GM19328 (cell line): ENCODE measurements at regions not wholly inside any gene's neighbourhood (a gene's known extent, or its start where the extent isn't known, plus 50 kb on each side); places are given as distances from the start of the nearest gene placed in this dataset.

Source experiments
- ATAC-seq: cut with Tn5 transposase; IDR thresholded peaks from one replicate; pipeline ENCODE4 v1.9.1; 2021; ENCODE audit warnings: mild to moderate bottlenecking, moderate library complexity; ENCODE audit not compliant: unreplicated experiment

DNA sequence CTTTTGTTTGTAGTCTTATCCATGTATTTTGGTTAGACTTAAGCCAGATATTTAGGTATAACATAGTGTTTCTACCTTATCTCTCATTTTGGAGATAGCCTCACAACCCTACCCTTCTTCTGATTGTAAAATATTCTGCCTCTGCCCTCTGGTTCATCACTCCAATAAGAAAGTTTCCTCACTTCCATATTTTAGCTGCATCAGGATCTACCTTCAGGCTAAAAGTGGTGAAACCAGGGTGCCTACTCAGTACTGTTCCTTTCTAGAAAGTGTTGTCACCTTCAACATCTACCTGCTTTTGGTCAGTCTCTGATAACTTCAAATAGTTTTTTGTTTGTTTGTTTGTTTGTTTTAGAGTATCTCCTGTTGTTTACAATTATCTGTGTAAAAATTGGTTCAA lies 294.6 kb downstream of the ANXA1 start:
- no peak for ATAC-seq

DNA sequence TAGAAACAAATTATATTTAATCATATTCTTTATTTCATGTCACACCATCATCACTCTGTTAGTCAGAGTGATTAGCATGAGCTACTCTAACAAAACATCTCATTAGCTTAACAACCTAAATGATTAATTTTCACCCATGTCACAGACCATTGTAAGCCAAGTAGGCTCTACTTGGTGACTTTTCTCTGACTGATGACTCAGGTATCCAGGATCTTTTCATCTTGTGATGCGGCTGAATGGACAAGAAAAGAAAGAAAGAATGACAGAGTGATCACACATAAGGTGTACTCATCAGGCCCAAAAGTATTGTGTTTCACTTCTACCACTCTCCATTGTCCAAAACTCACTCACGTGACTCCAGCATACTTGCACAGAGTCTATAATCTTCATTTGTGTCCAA lies 299.3 kb downstream of the ANXA1 start:
- ATAC-seq: no peak

DNA sequence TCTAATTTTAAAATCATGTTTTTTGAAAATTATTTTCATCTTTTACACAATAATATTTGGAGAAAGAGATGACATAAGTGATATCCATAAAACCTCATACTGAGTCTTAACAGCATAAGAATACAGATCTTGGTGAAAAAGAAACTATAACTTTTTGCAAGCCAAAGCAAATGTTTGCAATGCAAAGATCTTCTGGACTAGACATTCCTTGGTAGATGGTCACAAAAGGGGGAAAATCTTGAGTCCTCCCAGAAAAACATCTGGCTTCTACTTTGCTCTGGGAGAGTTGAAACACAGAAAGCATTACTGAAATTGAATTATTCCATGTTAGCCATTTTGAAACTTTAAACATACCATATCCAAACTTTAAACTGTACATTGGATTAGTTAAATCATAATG lies 308.2 kb downstream of the ANXA1 start:
- no peak for ATAC-seq

DNA sequence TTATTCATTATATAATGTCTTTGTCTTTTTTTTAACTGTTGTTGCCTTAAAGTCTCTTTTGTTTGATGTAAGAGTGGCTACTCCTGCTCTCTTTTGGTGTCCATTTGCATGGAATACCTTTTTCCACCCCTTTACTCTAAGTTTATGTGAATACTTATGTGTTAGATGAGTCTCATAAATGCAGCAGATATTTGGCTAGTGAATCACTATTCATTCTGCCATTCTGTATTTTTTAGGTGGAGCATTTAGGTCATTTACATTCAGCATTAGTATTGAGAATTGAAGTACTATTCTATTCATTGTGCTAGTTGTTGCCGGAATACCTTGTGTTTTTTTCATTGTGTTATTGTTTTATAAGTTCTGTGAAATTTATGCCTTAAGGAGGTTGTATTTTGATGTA lies 317.1 kb downstream of the ANXA1 start:
- no peak for ATAC-seq

DNA sequence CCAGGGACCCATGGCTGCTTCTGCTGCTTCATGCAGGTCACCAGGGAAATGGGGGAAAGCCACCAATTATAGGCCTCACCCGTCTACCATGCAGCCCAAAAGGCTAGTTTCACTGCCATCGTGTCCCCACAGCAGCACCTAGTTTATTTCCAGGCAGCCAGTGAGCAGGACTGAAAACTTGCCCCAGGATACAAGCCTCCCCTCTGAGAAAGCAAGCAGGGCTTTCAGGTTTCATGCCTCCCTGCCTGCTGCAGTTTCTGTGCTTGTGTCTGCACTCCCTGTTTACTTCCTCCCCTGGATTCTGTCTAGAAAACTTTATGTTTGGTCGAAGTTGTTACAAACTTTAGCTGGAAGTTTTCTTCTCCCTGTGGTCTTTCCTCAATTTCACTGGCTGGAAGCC lies 319.1 kb downstream of the ANXA1 start:
- no peak for ATAC-seq

DNA sequence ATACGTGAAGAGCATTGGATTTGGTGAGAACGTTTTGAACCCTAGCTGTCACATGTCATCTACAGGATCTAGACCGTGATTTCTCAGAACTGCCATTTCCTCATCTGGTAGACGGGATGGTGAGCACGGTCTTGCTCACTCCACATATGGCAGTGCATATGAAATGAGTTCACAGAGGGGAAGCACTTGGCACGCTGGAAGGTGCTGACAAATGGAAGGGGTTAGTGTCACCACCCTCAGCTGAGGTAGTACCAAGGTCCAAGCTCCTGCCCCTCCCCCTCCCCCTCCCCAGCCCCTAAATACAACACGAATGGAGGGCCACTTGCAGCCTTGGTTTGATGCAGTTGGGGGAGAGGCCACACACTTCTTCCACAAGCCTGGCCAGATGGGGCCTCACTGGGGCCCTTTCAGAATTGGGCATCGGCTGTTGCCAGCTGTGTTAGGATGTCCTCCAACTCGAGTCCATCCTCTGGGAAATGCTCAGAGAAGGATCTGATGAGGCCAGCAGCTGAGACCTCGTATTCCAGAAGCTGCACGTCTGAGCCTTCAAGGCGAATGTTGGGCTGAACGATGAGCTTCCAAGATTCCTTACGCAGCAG lies 322.4 kb downstream of the ANXA1 start:
- ATAC-seq: no peak

DNA sequence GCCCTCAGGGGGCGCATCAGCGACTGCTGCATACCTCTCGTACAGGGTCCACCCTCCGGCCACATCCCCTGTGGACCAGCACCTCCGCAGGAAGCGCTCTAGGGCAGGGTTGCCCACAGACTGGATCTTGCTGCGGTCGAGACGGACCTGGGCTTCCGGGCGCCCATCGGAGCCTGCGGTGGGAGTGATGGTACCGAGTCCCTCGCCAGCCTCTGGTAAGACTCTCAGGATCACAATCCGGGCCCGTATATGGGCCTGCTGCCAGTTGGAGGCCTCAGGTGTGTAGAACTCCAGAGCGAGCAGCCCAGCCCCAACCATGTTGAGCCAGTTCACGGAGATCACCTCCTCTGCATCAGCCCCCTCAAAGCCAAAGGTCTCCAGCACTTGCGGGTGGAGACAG lies 323.0 kb downstream of the ANXA1 start:
- no peak for ATAC-seq

DNA sequence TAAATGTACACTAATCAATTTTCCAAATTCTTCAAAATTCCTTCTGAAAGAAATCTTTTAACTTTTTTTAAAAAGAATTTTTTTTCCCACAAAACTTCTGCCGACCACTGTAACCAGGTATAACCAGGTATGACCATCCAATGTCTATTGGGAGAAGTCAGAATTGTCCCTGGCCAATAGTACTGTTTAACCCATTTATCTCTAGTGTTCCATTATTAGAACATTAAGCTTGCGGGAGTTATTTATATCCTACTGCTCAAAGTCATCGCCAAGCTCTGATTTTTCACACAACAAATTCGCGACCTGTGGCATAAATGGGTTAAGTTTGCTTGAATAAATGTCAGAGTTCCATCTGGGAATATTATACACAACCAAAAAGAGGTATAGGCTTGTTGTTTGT lies 343.2 kb downstream of the ANXA1 start:
- no peak for ATAC-seq

DNA sequence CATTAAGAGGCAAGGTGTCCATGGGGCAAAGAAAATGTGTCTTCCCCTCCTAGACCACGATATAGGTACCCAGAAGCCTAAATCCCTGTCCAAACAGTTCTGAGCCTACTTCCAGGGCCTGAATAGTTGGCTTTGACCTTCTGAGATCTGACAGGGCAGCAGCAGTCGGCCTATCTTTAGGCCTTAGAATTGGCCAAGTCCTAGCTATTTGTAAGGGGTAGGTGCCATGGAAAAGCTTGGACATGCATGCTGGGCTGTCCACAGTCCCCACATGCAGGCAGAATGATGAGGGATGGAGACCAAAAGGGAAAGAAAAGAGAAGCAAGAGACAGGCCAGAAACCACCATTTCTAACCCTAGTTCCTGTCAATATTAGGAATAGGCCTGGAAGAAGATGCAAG lies 346.1 kb downstream of the ANXA1 start:
- ATAC-seq: no peak

DNA sequence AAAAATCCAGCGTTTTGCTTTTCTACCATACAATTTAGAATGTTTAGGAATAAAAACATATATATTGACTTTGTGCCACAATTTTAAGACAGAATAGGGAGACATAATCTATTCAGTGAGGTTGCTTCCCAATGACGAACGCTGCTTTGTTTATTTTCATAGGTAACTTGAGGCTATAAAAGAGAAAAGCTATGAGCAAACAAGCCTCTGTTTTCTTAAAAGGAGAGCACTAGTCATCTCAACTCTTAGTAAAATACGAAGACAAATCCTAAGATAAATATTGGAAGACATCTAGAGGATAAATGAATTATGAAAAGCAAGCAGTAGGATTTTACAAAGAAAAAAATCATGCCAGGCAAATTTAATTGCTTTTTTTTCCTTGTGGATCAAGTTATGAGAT lies 363.6 kb downstream of the ANXA1 start:
- no peak for ATAC-seq

DNA sequence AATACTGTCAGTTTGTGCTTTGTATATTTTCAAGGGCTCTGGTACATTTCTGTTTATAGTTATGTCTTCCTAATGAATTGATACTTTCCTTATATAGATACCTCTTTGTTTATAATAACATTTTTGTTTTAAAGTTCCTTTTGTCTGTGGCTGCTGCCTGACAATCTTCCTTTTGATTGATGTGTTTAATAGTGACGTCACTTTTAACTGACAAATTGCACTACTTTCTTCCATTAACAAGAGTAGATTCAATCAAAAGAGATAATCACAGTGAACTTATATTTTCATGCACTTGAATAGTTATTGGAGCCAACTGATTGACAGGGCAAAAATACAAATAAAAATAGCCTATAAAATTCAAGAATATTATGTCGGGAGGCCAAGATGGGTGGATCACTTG lies 371.7 kb downstream of the ANXA1 start:
- no peak for ATAC-seq

DNA sequence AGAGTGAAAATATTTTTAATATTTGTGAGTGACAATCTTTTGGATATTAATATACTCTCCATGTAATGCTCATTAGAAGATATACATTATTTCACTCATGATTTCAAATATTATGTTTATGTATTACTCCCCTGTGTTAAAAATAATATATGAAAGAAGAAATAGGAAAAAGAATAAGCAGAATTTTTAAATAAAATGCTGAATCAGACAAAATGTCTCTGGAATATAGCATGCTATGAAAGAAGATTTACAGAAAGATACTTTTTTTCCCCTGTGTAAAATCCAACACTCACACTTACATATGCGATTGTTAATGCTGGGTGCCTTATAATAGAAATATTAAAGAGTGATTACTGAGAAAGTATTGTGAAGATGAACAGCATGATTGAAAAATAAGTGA lies 373.7 kb downstream of the ANXA1 start:
- ATAC-seq: no peak

DNA sequence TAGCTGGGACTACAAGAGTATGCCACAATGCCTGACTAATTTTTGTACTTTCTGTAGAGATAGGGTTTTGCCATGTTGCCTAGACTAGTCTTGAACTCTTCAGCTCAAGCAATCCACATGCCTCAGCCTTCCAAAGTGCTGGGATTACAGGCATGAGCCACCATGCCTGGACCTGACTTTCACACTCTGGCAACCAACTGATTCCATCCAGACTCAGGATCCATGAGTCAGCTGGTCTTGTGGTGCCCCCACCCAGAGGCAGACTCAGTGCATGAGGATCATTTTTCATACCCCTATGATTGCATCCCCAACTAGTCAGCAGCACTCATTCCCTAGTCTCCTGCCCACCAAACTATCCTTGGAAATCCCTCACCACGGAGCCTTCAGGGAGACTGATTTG lies 375.9 kb downstream of the ANXA1 start:
- no peak for ATAC-seq

DNA sequence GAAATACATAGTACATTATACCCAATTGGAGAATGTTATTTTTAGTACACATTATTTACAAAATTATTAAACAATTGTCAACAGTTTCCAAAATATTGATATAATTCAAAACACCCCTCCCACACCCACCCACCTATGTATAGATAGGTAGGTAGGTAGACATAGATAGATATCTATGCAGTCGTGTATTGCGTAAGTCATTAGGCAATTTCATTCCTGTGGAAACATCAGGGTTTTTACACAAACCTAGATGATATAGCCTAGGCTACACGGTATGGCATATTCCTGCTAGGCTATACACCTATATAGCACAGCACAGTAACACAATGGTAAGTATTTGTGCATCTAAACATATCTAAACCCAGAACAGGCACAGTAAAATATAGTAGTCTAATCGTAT lies 377.3 kb downstream of the ANXA1 start:
- no peak for ATAC-seq

DNA sequence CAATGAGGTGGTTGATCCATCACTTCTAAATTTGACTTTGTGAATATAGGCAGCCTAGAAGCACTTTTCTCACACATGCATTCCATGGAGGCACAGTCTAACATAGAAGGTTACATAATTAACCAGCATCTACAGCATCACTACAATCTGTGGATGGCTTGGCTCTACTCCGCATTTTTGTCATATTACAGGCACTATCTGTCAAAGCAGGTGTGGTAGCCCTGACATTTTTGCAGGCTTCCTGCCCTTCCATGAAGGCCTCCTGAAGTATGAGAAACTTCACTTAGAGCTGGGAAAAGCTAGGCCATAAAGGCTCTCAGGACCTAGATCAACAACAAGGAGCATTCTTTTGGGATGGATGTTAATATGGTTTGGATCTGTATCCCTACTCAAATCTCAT lies 378.0 kb downstream of the ANXA1 start:
- ATAC-seq: no peak

DNA sequence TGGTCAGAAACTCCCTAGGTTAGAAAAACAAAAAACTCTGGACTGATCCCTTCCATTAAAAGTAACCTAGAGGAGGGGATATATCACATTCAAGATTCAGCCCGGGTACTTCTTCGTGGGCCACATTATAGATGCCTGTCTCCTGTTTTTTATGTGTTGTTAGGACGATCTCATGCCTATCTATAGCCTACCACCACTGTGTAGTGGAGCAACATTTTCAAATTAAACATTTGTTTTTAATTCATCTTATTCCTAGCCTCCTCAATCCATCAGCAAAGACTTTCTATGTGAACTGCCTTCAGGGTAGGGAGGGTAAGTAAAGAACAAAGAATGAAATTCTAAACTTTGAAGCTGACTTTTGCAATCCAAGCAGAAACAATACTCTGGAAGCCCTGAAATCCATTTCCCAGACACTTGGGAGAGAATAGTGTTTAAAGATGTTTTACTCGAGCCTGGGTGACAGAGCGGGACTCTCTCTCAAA lies 379.4 kb downstream of the ANXA1 start:
- no peak for ATAC-seq

DNA sequence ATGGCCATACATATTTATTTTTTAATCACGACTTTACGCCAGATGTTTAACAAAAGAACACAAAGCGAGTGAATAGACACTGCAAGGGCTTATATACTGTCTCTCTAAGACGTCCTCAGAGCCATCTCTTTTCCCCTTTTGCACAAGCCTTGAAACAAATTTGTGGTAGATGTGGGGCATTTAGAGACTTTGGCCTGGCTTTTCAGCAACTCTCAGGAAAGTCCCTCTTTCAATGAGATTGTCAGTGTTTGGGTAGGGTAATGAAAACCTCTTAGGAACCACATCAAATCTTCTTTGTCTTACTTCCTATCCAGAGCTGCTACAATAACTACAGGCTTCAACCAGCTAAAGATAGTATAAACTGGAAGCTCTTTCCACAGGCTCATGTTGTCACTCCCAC lies 380.0 kb downstream of the ANXA1 start:
- ATAC-seq: no peak

DNA sequence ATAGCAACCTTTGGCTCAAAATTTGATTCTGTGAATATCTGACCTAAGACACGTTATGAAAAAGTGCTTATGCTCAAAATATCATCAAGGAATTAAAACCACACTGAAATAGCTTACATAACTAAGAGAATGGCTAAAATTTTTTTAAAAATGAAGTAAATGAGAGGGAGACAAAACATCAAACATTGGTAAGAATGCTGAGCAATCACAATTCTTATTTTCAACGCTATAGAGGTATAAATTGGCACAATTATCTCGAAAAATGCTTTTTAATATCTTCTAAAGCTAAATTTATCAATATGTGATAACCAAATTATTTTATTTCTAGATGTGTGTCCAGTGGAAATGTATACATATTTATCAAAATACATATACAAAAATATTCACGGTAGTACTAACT lies 381.3 kb downstream of the ANXA1 start:
- ATAC-seq: no peak

DNA sequence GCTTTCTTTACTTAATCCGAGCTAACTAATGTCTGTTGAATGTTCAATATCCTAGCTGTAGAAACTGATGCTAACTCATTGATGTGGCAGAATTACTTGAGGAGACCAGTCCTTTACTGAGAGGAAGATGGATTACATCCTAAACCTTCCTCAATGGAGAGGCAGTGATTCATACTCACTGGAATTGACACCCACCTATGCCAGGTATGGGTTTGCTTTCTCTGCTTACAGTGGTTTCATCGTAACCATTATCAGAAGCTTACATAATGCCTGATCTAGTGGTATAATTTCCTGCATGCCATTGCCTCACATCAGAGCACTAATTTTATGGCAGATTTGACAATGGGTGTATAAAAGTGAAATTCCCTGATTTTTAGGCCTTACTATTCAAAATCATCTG lies 384.7 kb downstream of the ANXA1 start:
- no peak for ATAC-seq

DNA sequence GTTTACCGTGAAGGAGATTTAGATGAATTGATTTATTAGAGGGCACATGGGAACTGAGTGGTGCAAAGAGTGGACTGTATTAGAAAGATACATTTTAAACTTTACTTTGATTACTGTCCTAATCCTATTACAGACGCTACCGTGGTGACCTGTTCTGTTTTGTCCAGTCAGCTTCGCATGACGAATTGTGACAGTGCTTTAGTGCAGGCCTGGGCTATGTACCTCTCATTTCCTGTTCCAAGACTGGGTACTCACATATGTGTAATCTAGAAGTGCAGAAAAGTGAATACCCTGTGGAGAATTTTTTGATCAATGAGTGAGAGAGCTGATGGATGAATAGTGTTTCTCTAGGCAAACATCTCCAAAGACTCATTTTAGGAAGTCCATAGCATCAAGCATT lies 385.9 kb downstream of the ANXA1 start:
- no peak for ATAC-seq

DNA sequence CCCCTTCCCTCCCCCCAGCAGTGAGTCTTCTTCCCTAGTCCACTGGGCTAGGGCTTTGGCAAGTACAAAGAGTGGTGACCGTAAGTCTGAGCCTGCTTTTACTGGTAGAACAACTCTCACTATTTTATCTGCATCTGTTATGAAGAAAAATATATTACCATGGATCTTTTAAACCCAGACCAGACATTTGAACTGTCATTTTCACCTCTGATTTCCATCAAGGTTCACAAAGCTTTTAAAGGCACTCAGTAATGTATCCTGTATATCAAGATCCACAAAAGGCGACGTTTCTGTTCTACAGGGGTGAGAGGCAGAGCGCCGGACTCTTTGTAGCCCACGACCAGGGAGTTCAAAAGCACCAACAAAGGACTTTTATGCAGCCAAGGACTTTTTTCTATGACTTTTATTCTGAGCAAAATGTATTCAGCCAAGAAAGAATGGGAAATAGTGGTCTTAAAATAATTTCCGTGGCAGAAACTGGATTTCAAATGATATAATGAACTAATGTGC lies 388.3 kb downstream of the ANXA1 start:
- no peak for ATAC-seq

DNA sequence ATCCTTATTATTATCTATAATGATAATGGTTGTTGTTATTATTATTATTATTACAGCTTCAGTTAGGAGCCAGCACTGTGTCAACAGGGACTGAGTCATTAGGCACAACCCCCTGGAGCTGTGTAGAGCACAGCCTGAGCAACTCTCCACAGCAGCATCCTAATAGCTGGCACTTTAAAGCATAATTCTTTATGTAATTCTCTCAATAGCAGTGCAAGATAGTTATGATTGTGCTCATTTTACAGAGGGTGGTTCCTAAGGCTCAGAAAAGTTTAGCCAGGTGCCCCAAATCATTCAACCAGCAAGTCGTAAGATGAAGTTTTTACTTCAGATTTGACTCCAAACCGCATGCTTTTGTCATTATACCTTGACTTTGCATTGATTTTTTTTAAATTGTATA lies 390.3 kb downstream of the ANXA1 start:
- no peak for ATAC-seq

DNA sequence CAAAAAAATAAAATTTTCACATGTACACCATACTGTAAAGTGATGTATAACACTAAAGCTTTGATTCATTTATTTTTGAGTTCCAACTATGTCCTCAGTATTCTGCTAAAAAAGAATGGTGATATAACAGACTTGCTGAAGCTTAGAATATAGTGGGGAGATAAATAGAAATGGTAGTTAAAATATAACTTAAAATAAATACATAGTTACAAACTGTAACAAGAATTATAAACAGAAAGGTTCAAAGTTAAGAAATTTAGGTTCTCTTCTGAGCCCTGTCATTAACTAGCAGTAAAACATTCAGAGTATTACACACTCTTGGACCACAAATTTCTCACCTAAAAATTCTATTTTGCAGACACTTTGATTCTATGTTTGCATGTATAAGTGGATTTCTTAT lies 392.1 kb downstream of the ANXA1 start:
- no peak for ATAC-seq
